ENCODE measurements at regions not wholly inside any gene's neighbourhood (a gene's known extent, or its start where the extent isn't known, plus 50 kb on each side); places are given as distances from the start of the nearest gene placed in this dataset.
A peak's percentile ranks its signal among the peaks of the same experiment; 100 is the strongest.

DNA sequence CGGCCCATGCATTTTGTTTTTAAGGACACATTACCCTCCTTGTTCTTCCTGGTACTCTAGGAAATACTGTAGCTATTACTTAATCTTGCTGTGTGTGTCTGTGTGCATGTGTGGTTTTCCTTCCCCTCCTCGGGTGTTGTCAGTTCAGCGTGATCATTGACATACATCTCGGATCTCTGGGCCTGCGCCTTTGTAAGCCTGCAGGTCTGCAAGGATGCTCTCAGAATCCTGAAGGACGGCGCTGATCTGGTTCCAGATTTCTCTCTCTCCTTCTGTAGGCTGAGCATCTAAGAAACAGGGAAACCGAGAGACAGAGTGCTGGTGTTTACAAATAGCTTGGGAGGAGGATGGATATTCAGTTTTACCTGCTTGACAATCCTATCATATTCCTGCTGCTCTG lies 100.2 kb downstream of the CYRIA start:
- DNase-seq (ENCODE audit: low spot score): no peak

DNA sequence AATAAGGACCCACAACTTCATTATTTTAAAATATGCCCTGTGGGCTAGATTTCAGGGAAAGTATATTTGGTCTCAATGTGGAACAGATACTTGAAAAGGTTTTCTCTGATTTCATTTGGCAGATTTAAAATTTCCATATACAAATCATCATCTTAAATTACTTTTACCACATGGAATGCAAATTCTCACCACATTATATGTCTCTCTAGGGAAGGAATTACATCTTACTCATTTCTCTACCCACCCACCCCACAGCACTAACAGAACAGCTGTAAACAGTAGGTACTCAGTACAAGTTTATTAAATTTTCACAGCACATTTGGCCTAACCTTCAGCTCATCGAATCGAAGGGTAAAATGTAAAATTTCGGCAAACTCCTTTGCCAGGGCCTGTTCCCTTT lies 104.0 kb downstream of the CYRIA start:
- no peak for DNase-seq (ENCODE audit: low spot score)

DNA sequence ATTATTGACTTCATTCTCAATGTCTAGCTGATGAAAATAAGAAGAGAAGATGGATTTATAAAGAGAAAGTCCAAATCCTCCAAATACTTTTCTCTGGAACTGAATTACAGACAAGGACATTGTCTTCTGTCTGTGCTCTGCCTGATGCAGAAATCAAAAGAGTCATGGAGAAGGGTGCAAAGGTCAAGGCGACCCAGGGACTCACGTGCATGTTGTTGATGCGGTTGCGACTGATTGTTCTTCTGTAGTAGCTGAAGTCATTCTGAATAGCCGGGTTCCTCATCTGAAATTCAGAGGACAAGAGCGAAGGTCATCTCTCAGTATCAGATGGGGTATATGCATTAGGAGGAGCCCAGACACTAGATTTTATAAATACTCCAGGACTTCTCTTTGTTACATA lies 104.4 kb downstream of the CYRIA start:
- DNase-seq (ENCODE audit: low spot score): no peak

DNA sequence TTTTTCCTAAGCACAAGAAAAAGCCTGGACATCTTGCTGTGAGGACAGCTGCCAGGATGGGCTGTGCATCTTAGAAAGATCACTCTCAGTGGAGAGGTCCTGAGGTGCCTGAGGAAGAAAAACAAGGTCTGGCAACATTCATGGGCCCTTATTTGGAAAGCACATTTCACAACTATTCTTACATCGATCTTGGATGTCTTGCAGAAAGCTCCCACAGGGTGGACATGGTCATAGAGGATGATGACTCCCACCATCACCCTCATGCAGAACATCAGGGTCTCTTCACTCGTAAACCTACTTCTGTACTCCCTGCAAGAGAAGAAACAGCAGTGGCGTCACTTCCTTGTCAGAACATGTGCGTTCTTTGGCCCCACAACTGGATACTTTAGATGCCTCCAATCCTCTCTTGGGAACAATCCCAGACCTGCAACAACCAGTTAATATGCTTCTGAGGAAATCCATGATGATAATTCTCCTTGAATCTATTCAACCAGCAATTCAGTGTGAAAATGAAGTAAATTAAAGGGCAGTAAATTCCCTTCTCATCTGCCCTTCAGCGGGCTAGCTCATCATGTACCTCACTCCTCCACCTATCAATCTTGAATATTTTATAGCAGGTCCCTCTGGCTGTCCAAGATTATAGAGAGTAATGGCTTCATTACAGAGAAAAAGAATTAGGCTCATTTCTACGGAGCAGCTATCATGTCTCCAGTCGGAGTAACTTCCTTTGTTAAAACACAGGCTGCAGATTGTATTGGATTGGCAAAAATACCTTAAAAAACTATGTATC lies 106.2 kb downstream of the CYRIA start:
- DNase-seq (ENCODE audit: low spot score): no peak

DNA sequence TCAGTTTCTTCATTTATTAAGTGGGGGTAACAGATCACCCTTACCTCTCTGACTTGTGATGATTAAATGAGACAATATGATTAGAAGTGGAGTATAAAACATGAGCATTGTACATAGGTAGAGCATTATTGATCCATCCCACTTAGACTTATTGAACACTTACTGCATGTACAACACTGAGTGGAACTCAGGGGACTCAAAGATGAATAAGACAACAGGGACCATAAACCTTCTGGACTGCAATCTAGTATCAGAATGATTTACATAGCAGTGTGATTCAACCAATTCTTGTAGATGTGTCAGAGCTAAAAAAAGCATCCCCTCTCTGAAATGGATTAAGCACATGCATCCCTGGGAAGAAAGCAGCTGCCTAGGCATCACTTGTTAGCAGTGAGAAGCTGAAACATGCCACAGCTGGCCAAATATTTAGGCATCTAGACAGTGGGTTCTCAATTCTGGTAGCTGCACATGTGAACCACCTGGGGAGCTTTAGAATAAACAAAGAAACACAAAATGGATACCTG lies 111.5 kb downstream of the CYRIA start:
- no peak for DNase-seq (ENCODE audit: low spot score)

DNA sequence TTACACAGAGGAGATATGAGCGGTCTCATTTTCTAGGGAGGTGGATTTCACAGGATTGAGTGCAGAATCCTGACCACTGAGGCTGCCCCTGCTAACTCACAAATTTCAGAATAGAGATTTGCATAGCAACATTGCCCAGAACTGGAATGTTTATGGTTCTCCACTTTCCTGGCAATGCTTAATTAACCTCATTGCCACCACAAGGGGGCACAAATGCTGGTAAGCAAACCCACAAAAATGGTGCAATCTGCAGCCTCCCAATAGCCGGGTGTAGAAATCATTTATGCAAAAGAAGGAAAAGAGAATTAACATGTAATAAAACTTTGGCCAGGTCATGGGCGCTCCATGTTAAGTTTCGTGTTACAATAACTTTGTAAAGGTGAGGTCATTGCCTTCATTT lies 112.4 kb downstream of the CYRIA start:
- DNase-seq (ENCODE audit: low spot score): peak; percentile 19

DNA sequence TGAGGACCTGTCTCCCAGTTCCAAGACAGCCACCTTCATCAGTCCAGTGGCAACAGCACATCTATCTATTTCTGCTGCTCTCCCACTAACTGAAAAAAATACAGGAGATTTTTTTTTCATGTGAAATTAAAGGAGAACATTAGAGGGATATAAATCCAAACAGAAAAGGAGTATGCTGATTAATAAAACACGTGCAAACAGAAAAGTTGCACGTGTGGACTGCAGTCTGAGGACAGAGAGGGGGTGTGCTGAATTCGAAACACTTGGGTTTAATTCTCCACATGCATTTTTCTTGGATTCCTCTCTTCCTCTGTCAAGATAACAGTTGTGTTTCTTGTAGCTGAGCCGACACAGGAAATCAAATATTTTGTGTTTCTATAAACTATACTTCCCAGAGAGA lies 113.4 kb downstream of the CYRIA start:
- no peak for DNase-seq (ENCODE audit: low spot score)

DNA sequence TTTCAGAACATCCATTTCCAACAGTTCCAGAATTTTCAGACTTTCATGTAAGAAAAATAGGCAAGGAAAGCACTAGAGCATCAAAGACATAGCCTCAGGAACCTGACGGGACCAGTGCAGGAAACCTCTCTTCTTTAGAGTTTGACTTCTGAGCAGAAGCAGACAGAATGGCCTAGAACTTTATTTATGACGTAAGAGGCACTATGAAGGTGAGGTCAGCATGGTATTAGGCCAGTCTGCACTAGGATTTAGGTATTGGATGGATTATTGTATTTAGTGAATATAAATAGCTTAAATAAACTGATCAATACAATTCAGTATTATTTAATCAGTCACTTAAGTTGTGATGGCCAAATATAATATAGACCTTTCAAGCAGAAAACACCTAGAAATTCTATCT lies 117.6 kb downstream of the CYRIA start:
- DNase-seq (ENCODE audit: low spot score): no peak

DNA sequence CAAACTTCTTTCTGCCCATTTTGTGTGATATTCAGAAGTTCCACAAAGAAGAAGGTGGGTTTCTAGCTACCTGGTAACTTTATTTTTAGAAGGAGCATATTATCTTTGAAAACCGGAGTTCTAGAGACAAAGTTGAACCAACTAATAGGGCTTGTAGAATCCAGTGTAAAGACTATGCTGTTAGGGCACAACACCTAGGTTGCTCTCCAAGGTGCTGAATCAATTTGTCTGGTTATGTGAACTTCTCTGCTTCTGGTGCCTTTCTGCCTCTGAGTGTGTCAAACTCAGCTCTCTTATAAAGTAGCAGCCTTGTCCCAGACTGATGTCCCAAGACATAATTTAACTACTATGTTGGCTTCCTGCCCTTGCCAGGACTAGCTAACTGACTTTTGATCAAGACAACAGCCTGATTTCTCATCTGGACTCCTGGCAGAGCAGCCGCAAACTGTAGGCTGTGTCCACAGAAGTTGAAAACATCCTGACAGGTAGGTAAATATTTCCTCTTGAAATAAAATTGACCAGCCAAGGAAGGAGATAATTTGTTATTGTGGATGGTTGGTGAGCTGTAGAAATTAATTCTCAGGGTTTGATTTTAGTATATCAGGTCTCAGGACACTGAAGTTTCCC lies 119.4 kb downstream of the CYRIA start:
- peak; percentile 17 for DNase-seq (ENCODE audit: low spot score)

DNA sequence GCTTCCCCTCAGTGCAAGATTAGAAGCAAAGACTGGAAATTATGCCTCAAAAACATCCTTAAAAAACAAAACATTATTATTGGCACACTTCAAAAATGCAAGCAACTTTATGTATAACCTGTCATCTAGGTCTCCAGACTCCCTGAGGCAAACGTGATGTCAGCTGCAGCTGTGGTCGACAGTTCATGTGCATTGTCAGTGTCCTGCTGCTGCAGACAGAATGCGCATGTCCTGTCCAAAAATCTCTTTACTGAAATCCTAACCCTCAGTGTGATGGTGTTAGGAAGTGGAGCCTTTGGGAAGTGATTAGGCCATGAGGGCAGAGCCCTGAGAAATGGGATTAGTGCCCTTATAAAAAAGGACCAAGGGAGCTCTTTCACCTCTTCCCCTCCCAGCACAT lies 126.9 kb downstream of the CYRIA start:
- DNase-seq (ENCODE audit: low spot score): no peak

DNA sequence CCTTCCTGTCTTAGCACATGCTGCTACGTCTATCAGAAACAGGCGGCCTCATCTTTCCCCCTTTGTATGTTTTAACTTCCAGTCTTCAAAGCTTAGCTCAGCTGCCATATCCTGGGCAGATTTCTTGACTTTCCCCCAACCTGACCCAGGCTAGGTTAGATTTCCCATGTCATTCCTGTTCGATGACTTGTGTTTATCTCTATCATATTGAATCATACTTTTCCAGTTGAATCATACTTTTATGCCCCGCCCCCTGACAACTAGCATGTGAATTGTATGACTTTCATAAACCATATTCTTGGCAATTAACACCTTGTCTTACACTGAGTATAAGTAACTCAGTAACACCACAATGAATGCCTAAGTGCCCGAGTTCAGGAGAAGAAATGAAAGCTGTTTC lies 128.3 kb downstream of the CYRIA start:
- no peak for DNase-seq (ENCODE audit: low spot score)

DNA sequence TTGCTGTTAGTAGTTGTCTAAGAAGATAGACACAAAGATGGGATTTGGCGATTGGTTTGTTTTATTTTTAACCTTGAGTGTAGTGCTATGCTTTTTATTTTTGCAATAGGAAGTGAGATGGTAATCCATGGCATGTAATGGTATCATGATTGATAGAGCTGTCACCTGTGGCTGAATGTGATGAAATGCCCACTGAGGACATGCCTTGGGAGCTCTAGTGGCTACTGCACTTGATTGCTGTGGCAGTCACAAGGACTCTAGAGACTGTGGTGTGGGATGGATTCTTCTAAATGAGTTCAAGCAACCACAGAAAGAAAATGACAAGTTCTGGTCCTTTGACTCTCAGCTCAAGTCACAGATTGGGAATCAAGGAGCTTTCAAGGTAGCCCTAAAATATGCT lies 139.4 kb downstream of the CYRIA start:
- DNase-seq (ENCODE audit: low spot score): no peak

DNA sequence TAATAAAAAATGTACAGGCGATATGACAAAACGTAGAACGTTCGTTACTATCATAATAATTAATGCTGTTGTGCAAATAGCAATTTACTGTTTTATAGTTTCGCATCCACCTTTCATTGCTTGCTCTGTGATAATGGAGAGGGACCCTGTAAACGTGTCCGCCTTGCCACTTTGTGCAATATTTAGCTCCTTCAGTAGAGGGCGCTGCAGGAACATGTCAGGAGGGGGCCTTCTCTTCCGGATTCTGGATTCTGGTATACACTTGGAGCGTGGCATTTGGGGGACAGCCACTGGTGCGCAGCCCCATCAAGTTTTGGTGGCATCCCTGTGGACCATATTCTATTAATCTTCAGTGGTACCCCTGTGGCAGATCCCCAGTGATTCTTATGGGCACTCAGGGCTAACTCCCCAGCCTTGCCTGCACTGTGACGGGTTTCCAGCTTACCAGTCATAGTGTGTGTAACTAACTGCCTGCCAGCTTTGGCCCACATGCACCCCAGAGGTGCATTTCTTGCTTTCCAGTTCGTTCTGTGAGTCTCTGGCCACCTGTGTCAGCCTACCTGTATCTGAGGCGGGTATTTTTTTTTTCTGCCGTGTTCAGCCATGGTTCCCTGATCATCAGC lies 140.3 kb downstream of the CYRIA start:
- DNase-seq (ENCODE audit: low spot score): peak; percentile 14

DNA sequence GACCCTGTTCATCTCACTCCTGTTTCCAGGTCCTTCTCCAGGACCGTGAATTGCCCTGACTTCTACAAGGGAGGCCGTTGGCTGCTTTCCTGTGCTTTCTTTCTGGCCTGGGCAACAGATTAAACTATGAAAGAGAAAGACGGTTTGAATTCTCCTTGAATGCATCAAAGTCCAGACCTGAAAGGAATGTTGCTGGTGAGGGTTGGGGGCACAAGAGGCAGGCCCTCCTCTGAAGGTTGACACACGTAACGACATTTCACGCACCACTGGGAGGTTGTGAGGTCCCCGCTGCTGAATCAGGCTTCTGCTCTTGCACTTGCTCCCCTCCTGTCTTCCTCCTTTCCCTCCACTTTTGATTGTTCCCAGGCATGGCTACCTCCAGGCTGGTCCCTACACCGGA lies 141.9 kb downstream of the CYRIA start:
- no peak for DNase-seq (ENCODE audit: low spot score)

DNA sequence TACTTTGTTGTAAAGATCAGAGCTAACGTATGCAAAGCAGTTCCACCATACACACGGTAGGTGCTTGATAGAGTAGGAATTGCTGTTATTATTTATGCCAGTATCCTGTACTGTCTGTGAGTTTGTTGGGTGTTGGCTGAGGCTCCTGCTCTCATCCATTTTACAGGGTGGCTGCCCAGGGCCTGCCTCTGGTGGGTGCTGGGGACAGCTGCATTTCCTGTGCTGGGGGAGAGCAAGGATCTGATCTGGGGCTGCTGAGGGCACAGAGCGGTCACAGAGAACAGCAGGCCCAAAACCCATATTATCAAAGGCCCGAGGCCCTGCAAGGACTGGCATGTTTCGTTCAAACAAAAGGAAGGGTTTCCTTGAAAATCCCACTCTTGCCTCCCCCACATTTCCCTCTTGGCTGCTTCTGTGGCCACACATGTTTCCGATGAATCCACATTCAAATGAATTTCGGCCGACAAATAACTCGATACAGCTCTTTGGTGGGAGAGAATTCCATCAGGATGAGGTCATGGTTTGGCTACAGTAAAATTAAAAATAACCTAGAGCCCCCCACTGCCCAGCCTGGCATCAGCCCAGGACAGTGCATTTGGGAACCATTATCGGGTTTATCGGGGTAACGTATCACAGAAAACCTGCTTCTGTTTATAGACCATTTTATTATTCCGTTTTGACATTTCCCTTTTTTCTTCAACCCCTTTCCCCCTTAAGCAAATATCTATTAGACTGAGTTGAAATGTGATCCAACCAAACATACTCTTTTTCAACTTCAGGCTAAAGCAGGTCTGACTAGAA lies 143.4 kb downstream of the CYRIA start:
- no peak for DNase-seq (ENCODE audit: low spot score)

DNA sequence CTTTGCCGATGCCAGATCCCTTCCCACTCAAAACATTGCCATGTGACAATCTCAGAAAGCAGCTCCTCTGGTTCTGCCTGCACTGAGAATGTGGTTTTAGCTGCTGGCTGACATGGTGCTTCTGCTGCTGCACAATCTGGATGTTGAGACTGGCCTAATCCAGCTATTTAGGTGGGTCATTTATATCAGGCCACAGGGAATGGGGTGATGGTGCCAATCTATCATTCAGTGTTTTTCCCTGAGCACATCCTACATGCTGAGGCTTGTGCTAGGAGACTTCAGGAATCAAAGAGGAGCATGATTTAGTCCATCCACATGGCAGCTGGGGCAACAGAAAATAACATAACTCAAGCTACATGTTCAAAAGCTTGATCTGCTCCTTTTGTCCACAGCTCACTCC lies 144.7 kb downstream of the CYRIA start:
- DNase-seq (ENCODE audit: low spot score): no peak

DNA sequence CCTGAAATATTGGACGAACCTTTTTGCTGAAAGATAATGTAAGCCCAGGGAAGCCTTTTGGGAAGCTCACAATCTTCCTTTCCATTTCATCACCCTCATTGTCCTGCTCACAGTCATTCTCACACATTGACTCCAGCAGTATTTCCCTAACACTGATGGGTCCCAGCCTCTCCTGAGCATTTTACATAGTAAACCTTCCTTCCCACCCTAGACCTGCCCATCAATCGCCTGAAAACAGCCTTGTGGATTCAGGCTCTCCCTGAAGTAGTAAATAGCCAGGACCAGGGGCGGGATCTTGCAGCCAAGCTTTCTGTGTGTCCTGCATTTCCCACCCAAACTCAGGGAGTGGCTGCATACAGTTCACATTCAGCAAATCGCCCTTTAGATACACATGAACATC lies 149.9 kb downstream of the CYRIA start:
- no peak for DNase-seq (ENCODE audit: low spot score)

DNA sequence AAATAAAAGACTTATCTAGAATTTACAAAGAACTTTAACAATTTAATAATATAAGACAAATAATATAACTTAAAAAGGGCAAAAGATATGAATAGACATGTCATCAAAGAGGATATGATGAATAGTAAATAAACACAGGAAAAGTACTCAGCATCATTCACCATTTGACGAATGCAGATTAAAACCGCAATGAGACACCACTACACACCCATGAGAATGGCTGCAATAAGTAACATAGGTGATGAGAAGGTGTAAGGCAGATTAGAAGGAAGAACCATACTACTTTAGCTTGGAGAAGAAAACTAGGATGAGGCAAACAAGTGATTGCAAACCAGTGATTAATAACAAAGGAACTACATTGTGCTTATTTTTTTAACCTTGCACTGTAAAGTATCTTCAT lies 152.0 kb downstream of the CYRIA start:
- DNase-seq (ENCODE audit: low spot score): no peak

DNA sequence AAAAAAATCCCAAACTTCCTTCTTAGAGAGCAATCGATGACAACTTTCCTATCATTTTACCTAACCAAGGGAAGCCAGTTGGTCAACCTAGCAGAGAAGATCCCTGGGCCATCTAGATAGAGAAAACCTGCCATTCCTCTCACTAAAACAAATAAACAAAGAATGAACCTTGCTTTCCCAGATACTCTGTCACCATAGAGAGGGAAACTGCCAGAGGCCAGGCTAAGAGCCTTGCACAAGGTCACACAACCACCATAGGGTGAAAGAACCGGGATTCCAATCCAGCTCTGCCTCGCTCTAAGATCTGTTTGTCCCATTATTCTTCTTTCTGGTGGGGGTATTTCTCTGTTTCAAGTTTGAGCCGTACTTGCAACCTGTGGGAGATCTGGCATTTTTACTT lies 154.6 kb downstream of the CYRIA start:
- no peak for DNase-seq (ENCODE audit: low spot score)

DNA sequence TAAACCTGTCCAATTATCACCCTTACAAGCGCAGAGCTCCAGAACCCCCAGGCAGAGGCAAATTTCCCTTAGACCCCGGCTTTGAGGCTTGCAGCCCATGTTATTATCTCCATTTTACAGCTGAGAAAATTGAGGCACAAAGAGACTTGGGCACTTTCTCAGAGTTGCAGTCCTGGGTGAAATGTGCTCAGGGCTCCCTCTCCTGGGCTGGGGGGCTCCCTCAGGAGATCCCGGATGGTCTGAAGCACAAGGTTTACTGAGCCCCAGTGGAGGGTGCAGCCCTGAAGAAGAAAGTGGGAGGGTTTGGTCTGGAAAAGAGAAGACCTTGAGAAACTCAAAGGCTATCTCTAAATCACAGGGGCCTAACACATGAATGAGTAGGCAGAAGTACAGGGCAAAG lies 156.6 kb downstream of the CYRIA start:
- DNase-seq (ENCODE audit: low spot score): no peak

DNA sequence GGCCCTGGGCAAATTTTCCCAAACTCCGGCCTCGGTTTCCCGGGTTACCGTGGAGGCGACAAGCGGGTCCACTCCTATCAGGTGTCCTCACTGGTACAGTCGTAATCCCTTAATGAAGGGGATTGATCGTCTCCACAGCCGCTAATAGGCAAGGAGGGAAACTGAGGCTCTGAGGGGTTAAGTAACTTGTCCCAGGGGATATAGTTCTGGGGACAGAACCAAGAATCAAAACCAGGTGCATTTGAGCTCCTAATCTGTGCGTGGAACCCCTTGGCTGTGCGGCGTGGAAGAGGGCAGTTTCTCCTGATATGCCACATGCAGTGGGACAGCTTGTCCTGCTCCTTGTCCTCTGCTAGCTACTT lies 157.2 kb downstream of the CYRIA start:
- DNase-seq (ENCODE audit: low spot score): no peak
